H9 (cell line): ENCODE measurements at regions not wholly inside any gene's neighbourhood (a gene's known extent, or its start where the extent isn't known, plus 50 kb on each side); places are given as distances from the start of the nearest gene placed in this dataset.

ENCODE experiments used
- DNase-seq: peaks from one replicate; pipeline ENCODE4 v3.0.0-alpha.2; 2017
- H2AFZ ChIP-seq: one replicate; pipeline ENCODE4 v1.6.1; 2013; ENCODE audit warnings: mild to moderate bottlenecking, low read length, control low read depth, moderate library complexity
- H2AK5ac ChIP-seq: 2 replicates; pipeline ENCODE4 v1.6.1; 2013; ENCODE audit warnings: low read length, control low read depth, mixed read lengths; ENCODE audit not compliant: insufficient read length
- H2BK120ac ChIP-seq: one replicate; pipeline ENCODE4 v1.6.1; 2013; ENCODE audit warnings: low read depth, mild to moderate bottlenecking, low read length, control low read depth, inconsistent platforms; ENCODE audit not compliant: poor library complexity, severe bottlenecking
- H2BK12ac ChIP-seq: 2 replicates; pipeline ENCODE4 v1.6.1; 2013; ENCODE audit warnings: low read length, control low read depth, mixed read lengths, low read depth; ENCODE audit not compliant: insufficient read length
- H2BK15ac ChIP-seq: 2 replicates; pipeline ENCODE4 v1.6.1; 2013; ENCODE audit warnings: low read depth, low read length, control low read depth
- H2BK20ac ChIP-seq: one replicate; pipeline ENCODE4 v1.6.1; 2013; ENCODE audit warnings: low read depth, mild to moderate bottlenecking, low read length, control low read depth, inconsistent platforms; ENCODE audit not compliant: poor library complexity, severe bottlenecking
- H2BK5ac ChIP-seq: 2 replicates; pipeline ENCODE4 v1.6.1; 2013; ENCODE audit warnings: low read length, control low read depth, mixed read lengths; ENCODE audit not compliant: insufficient read length
- H3K14ac ChIP-seq: 2 replicates; pipeline ENCODE4 v1.6.1; 2013; ENCODE audit warnings: low read length, control low read depth; ENCODE audit not compliant: insufficient read depth
- H3K18ac ChIP-seq: 2 replicates; pipeline ENCODE4 v1.6.1; 2013; ENCODE audit warnings: low read depth, mild to moderate bottlenecking, mixed read lengths, low read length, control low read depth; ENCODE audit not compliant: insufficient read length
- H3K23ac ChIP-seq: 2 replicates; pipeline ENCODE4 v1.6.1; 2013; ENCODE audit warnings: low read length, control low read depth, mixed read lengths, low read depth; ENCODE audit not compliant: insufficient read length
- H3K23me2 ChIP-seq: 2 replicates; pipeline ENCODE4 v1.6.1; 2013; ENCODE audit warnings: low read depth, mild to moderate bottlenecking, mixed read lengths, low read length, control low read depth; ENCODE audit not compliant: insufficient read length, poor library complexity, severe bottlenecking
- H3K27ac ChIP-seq: 2 replicates; pipeline ENCODE4 v1.5.1; 2013; ENCODE audit warnings: low read length, control low read depth, mixed read lengths, low read depth; ENCODE audit not compliant: insufficient read length
- H3K27me3 ChIP-seq: 2 replicates; pipeline ENCODE4 v1.6.1; 2013; ENCODE audit warnings: low read length, control low read depth, inconsistent platforms; ENCODE audit not compliant: insufficient read depth
- H3K4ac ChIP-seq: 2 replicates; pipeline ENCODE4 v1.6.1; 2013; ENCODE audit warnings: low read depth, mild to moderate bottlenecking, control low read depth, inconsistent platforms, low read length, moderate library complexity
- H3K4me1 ChIP-seq: 2 replicates; pipeline ENCODE4 v1.6.1; 2013; ENCODE audit warnings: low read length, control low read depth, inconsistent platforms; ENCODE audit not compliant: insufficient read depth
- H3K4me2 ChIP-seq: 2 replicates; pipeline ENCODE4 v1.6.1; 2013; ENCODE audit warnings: low read length, control low read depth, mixed read lengths; ENCODE audit not compliant: insufficient read length, insufficient read depth
- H3K56ac ChIP-seq: 2 replicates; pipeline ENCODE4 v1.6.1; 2013; ENCODE audit warnings: low read depth, mild to moderate bottlenecking, mixed read lengths, low read length, control low read depth; ENCODE audit not compliant: insufficient read length
- H3K79me1 ChIP-seq: 2 replicates; pipeline ENCODE4 v1.6.1; 2013; ENCODE audit warnings: low read depth, mild to moderate bottlenecking, moderate library complexity, low read length, control low read depth, inconsistent platforms; ENCODE audit not compliant: insufficient read depth, poor library complexity, severe bottlenecking
- H3K79me2 ChIP-seq: 2 replicates; pipeline ENCODE4 v1.6.1; 2013; ENCODE audit warnings: low read length, control low read depth, inconsistent platforms; ENCODE audit not compliant: insufficient read depth
- H3K9ac ChIP-seq: 2 replicates; pipeline ENCODE4 v1.6.1; 2013; ENCODE audit warnings: low read length, control low read depth, mixed read lengths; ENCODE audit not compliant: insufficient read length; ENCODE audit errors: extremely low read depth
- H3K9me3 ChIP-seq: one replicate; pipeline ENCODE4 v1.6.1; 2013; ENCODE audit warnings: low read depth, low read length, inconsistent platforms; ENCODE audit not compliant: control insufficient read depth
- H3T11ph ChIP-seq: one replicate; pipeline ENCODE4 v1.6.1; 2013; ENCODE audit warnings: mild to moderate bottlenecking, low read length, control low read depth, inconsistent platforms
- H4K20me1 ChIP-seq: one replicate; pipeline ENCODE4 v1.6.1; 2013; ENCODE audit not compliant: control insufficient read depth, insufficient read length, insufficient read depth
- H4K5ac ChIP-seq: 2 replicates; pipeline ENCODE4 v1.6.1; 2013; ENCODE audit warnings: low read depth, mild to moderate bottlenecking, mixed read lengths, low read length, control low read depth; ENCODE audit not compliant: insufficient read length
- H4K8ac ChIP-seq: replicated peaks from 2 replicates; pipeline ENCODE4 v1.6.1; 2013; ENCODE audit warnings: low read length, control low read depth, mixed read lengths, low read depth; ENCODE audit not compliant: insufficient read length
- H4K91ac ChIP-seq: 2 replicates; pipeline ENCODE4 v1.6.1; 2013; ENCODE audit warnings: low read depth, mild to moderate bottlenecking, moderate library complexity, mixed read lengths, low read length, control low read depth; ENCODE audit not compliant: insufficient read length
- H3K27ac Mint-ChIP-seq, 3 experiments: 2 replicates in 2 of 3; 3 replicates in 1 of 3; pipeline ENCODE4 v1.8.0; 2020 to 2021; ENCODE audit warnings: mixed read lengths in 3 of 3, mild to moderate bottlenecking in 1 of 3, moderate library complexity in 1 of 3
- H3K27me3 Mint-ChIP-seq: 2 replicates; pipeline ENCODE4 v1.8.0; 2021; ENCODE audit warnings: low read depth, mild to moderate bottlenecking, moderate library complexity, mixed read lengths
- H3K36me3 Mint-ChIP-seq, 3 experiments: 2 replicates in 2 of 3; 3 replicates in 1 of 3; pipeline ENCODE4 v1.8.0; 2020 to 2021; ENCODE audit warnings: low read depth in 3 of 3, mixed read lengths in 3 of 3; ENCODE audit not compliant: insufficient read depth in 1 of 3
- H3K4me1 Mint-ChIP-seq, 2 experiments: 2 replicates each; pipeline ENCODE4 v1.8.0; 2020; ENCODE audit warnings: mixed read lengths in 2 of 2
- H3K4me3 Mint-ChIP-seq, 2 experiments: 2 replicates in 1 of 2; 3 replicates in 1 of 2; pipeline ENCODE4 v1.8.0; 2020 to 2021; ENCODE audit warnings: mild to moderate bottlenecking in 2 of 2, mixed read lengths in 2 of 2, moderate library complexity in 1 of 2
- H3K9me3 Mint-ChIP-seq, 2 experiments: 2 replicates in 1 of 2; 3 replicates in 1 of 2; pipeline ENCODE4 v1.8.0; 2020; ENCODE audit warnings: mild to moderate bottlenecking in 2 of 2, mixed read lengths in 2 of 2, moderate library complexity in 1 of 2
- CTCF ChIP-seq: fragments of 200-600 bp; sonication (generic); conservative IDR thresholded peaks from 3 replicates; pipeline ENCODE4 v1.8.0; 2021; ENCODE audit warnings: antibody characterized with exemption, mild to moderate bottlenecking
- WGBS: extraction: QIAGEN DNeasy Blood & Tissue Kit; methylation state at CpG from one replicate; pipeline ENCODE4 v1.1.7; 2013; ENCODE audit warnings: missing lambda C conversion rate, low lambda C conversion rate, mixed read lengths; ENCODE audit not compliant: insufficient read length; ENCODE audit errors: extremely low coverage; 5-methylcytosine and 5-hydroxymethylcytosine counted together

- no peak for DNase-seq
- peaks cover 5% of the 10 kb centered on the region; the same call in 1 of the 2 replicates for H3K27me3 Mint-ChIP-seq
- TF ChIP-seq CTCF = no peak
- no CpG with 5 or more reads among the region's 2 CpGs for WGBS
- H3K4me2 ChIP-seq = no peak overlapping the region
- no peak overlapping the region for H3K27ac ChIP-seq
- H3K27me3 ChIP-seq = no peaks in the 10 kb centered on the region
- no peak overlapping the region for H3K18ac ChIP-seq
- H3K27ac Mint-ChIP-seq = no peak overlapping the region
- no peak overlapping the region for H3K56ac ChIP-seq
- H3K14ac ChIP-seq = no peak overlapping the region
- no peak overlapping the region for H2AFZ ChIP-seq
- no peaks in the 10 kb centered on the region for H3K23me2 ChIP-seq
- H3K79me2 ChIP-seq = no peaks in the 10 kb centered on the region
- no peaks in the 10 kb centered on the region for H3K79me1 ChIP-seq
- peaks cover 37 to 46% of the 10 kb centered on the region in 2 experiments for H3K9me3 Mint-ChIP-seq
- H2AK5ac ChIP-seq = no peak overlapping the region
- peaks cover 10 to 28% (median 14%) of the 10 kb centered on the region in 3 experiments for H3K36me3 Mint-ChIP-seq
- no peak overlapping the region for H4K5ac ChIP-seq
- H3T11ph ChIP-seq = no peak overlapping the region
- H4K20me1 ChIP-seq = no peaks in the 10 kb centered on the region
- H2BK12ac ChIP-seq = no peak overlapping the region
- H3K9me3 ChIP-seq = peaks cover 25% of the 10 kb centered on the region
- H2BK15ac ChIP-seq = no peak overlapping the region
- H3K4ac ChIP-seq = no peak overlapping the region
- H3K4me3 Mint-ChIP-seq = no peak overlapping the region
- no peak overlapping the region for H2BK120ac ChIP-seq
- no peak overlapping the region for H2BK5ac ChIP-seq
- H4K8ac ChIP-seq = no peak overlapping the region
- no peak overlapping the region for H3K9ac ChIP-seq
- H3K4me1 ChIP-seq = no peaks in the 10 kb centered on the region
- H3K4me1 Mint-ChIP-seq = peaks cover 4 to 7% of the 10 kb centered on the region in 2 experiments
- H2BK20ac ChIP-seq = no peak overlapping the region
- H3K23ac ChIP-seq = no peak overlapping the region
- no peak overlapping the region for H4K91ac ChIP-seq
These were observed 62.3 kb upstream of the DYNC1I2 start for GRCh38 chr2:171625006-171625405.
